T-helper 22 cell (primary cell): ENCODE measurements at regions not wholly inside any gene's neighbourhood (a gene's known extent, or its start where the extent isn't known, plus 50 kb on each side); places are given as distances from the start of the nearest gene placed in this dataset.

ENCODE experiments used
- DNase-seq: peaks from one replicate; pipeline ENCODE4 v3.0.0-alpha.2; 2020; ENCODE audit warnings: low read depth

DNA sequence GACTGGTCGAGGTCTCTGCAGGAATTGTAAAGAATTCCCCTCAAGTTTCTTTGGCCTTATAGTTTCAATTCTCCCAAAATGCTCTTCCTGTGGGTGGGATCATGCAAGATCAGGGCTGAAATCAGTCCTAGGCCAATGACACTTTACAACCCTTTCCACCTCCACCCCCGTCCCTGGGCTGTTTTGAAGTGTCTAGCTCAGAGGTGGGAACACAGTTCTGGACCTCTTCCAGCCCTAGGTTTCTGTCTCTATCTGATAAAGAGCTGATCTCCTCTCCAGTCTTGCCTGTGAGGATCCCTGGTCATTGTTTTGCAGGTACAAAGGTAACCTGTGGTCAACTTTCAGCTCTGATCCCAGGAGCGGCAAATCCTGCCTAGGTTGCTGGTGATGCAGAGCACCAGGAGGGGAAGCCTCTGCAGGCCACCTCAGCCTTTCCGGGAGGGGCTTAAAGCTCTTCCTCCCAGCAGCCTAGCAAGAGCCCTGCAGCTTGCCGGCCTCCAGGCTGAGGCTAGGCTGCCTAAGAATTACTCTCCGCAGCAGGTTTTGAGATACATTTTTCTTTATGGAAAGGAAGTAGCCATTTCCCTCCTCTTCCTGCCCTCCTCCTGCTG lies 69.8 kb upstream of the WIPF1 start:
- no peak for DNase-seq

DNA sequence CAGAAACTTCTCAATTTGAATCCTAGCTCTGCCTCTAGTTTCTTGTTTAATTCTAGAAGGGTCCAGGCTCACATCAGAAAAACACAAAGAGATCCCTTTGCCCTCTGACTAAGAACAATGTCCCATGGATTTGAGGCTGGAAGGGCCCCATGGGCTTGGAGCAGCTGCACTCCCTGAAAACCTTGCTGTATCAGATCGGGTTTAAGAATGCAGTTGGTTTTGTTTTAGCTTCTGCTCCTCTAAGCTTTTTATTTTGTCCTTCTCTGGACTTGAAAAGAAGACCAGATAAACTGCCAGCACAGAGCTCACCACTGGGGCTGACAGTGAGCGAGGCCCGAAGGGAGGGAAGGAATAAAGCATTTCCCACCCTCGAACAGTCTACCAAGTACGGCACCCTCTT lies 69.2 kb upstream of the WIPF1 start:
- DNase-seq, result no peak

DNA sequence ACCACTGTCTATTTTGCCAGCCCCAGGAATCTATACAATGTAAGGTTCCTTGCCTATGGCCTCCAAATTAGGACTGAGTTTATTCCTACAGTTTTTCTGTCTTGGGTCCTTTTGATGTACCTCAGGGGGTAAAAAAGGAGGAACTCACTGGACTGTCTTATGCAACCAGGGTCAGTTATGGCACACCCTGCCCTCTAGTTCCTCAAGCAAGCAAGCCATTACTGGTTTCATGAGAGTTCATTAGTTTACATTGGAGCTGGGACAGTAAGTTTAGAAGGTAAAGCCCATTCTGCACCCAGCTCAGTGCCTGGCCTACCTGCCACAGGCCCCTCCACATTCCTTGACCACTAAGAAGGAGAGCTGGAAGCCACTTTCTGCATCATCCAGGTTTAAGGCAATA lies 68.7 kb upstream of the WIPF1 start:
- no peak for DNase-seq

DNA sequence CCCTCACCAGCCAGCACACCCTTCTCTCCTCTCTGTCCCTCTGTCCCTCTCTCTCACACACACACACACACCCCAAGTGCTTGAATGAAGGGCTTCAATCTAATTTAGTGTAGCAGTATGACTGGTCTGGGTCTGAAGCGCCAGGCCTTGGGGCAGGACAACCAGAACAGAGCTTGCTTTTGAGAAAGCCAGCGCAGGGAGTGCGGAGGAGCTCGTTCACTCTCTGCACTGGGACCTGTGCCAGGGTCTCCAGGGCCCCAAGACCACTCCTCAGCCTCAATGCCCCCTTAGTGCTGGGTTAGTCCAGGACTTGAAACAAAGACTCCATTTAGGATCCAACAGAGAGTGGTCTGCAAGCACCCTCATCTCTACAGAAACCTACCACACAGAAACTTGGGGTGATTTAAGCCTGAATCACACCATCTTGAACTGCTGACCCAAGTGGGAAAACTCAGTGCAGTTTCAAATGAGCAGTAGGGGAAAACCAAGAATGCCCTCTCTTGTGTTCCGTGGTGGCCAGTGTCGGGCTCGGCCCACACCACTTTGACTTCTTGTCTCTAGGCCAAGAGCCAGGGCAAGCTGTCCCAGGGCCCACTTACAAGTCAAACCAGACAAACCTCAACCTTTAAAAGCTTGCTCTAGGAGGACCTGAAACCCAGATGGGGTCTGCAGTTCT lies 66.6 kb upstream of the WIPF1 start:
- DNase-seq, result no peak

DNA sequence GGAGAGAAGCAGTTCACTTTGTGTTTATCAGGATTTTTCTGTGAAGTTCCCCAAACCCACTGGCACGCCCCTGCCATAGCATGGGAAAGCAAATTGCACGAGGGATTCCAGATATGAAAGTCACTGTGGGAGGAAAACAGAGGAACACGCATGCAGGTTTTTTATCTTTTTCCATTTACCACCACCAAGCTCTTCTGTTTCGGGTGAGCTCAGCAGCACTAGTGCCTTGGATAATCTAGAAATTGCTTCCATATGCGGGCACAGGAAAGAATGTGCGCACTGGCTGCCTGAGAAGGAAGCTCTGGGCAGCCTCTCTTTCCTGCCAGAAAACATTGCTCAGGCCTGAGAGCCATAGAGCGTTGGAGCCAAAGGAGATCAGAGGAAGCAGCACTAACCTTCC lies 65.9 kb upstream of the WIPF1 start:
- no peak for DNase-seq

DNA sequence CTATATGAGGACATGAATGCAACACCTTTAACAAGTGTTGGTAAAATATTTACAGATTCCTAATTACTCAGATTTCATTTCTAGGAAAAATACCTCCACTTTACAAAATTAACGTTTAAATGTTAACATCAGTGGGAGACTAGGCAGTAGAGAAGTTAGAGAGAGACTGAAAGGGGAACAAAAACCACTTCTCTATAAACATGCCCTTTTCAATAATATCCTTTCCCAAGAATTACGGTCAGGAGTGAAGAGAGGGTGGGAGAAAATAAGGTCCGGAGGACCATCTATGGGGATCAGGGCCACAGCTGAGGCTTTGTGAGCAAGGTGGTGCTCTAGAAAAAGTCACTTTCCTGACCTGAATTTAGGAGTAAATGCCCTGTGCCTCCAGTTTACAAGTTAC lies 65.3 kb upstream of the WIPF1 start:
- no peak for DNase-seq

DNA sequence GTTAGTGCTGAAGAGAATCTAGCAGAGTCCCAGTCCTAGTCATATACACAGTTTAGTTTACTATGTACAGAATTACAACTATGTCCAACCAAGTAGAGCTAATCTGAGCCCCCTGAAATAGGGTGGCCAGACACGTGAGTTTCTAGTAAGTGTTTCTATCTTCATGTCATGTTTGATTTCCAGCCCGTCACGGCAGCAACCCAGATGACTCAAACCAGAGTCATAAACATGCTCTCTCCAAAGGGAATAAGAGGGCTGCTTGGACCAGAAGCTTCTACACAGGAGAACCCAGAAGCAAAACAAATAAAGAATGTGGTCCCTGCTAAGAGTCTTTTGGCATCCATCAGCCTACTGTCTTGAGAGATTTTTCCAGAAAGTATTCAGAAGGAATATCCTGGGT lies 64.9 kb upstream of the WIPF1 start:
- DNase-seq, result no peak

DNA sequence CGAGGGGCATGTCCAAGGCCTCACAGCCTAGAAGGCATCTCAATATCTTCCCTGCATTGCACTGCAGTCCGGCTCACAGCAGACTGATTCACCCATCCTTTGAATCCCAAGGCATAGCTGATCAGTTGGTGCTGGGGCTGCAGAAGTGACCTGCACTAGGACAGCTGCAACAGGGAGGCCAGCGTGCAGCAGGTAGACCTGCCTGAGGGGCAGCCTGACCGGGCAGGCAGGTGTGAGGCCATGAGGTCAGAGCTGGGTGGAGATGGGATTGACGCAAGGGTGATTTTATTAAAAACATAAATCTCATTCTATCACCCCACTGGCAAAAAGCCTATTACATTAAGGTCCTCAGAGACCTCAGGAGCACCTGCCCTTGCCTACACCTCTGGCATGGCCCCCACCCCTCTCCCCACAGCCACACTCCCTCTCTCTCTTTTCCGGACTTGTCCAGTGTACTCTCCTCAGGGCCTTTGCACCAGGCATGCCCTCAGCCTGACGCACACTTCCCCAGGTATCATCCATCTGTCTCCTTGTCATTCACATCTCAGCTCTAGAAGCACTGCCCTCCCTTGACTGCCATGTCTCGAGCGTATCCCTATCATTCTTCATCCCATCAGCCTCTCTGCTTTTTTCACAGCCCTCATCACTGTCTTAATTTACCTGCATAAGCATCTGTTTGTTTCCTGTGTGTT lies 63.5 kb upstream of the WIPF1 start:
- no peak for DNase-seq

DNA sequence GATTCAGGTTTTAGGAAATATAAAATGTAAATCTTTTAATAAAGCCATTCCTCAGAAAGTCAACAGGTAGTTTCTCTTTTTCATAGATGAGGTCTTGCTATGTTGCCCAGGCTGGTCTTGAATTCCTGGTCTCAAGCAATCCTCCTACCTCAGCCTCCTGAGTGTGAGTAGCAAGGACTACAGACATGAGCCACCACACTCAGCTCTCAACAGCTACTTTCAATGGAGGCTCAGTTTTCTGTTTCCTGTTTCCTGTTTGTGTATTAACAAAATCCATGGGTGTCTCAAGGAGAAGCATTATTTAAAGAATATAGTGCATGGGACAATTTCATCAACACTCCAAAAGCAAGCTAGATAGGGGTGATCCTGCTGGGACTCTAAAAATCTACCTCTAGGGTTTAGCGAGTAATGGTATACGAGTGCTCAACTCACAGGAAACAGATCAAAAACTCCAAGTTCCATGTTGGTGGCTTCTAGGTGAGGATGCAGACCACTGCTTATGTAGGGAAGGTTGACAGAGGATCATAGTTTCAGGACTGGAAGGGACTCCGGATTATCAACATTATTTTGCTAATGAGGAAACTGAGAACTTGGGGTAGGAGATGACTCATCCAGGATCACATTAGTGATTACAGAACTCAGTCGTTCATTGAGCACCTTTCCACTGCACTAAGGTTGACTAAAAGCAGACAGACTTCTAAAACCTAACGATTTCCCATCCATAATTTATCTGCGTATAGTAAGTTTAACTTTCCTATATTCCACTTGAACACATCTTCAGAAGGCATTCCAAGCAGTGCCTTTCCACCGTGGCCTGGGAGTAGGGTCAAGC lies 61.7 kb upstream of the WIPF1 start:
- DNase-seq, result no peak

DNA sequence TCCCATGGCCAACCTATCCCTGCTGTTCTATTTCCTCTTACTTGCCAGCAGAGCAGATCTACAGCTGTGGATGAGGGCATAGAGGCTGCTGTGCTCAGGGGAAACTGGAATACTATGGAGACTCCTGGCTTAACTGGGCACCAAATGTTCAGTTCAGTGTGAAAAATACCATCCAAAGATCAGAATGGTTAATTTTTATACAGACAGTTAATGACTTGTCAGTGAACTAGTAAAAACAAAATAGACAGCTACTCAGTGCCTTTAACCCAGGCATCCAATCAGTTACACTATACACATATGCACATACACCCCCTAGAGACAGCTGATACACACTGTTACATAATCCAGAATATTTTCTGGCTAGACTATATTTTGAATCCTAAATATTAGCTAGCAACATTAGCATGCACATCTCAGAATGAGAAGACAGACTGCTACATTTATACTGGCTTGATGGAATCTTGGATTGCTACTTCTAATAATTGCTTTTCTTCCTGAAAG lies 59.1 kb upstream of the WIPF1 start:
- DNase-seq, result no peak

DNA sequence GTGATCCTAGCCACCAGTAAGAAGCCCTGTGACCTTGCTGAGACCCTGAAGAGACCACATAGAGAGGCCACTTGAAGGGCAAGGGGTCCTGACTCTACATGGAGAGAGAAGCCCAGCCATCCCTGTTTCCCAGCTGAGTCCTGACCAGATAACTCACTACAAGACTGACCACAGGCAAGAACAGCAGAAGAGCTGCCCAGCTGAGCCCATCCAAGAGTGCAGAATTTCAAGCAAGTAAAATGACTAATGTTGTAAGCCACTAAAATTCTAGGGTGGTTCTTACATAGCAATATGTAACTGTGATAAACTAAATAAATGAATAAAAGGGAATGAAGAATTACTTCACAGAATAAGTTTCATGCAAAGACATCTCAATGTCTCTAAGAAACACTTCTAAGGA lies 58.4 kb upstream of the WIPF1 start:
- DNase-seq, result no peak

DNA sequence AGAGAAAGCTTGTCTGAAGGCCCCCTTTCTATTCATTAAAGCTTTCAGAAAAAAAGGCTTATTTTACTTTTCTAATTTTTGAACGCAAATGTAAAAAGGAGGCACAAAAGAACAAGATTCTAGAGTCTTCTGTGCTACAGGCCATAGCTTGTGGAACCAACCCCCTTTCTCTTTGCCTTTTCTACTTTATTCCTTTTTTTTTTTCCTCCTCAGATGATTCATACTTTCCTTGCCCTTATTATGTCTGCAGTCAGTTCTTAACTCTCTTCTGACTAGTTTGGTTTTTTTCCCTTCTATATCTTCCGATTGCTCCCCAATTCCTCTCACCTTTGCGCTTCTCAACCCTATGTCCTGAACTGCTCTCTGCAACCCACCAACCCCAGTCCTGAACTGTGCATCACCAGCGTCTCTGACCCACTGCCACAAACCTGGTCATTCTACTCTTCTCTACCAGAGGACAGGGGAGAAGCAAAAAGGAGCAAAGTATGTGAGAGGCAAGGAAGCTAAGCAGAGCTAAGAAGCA lies 56.9 kb upstream of the WIPF1 start:
- no peak for DNase-seq

DNA sequence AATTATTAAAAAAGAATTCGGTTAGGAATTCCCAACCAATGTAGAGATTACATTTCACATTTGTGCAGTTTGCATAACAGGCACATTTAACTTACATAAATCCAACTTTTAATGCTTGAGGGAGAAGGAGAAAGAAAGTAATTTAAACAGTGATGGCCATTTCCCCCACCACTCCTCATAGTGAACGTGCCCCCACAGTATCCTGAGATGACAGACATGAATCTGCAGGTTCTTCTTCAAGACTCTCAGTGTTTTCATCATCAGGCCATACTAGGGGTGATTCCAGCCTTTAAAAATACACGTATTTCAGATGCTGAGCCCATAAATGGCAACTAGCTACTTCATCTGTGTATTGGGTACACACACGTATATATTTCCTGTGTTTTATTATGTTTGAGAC lies 51.3 kb upstream of the WIPF1 start:
- no peak for DNase-seq
